Fibroblast of peridontal ligament (primary cell): ENCODE measurements at regions not wholly inside any gene's neighbourhood (a gene's known extent, or its start where the extent isn't known, plus 50 kb on each side); places are given as distances from the start of the nearest gene placed in this dataset.
"Not testable (repeated sequence)": the region's sequence is repeated elsewhere in the genome, so short reads cannot be mapped to it uniquely, and the experiment has no call there.

Experiments used
- DNase-seq: peaks from one replicate; pipeline ENCODE4 v3.0.0-alpha.2; 2010; ENCODE audit errors: extremely low read depth

GRCh38 chr14:49121246-49121645, 464.9 kb downstream of the RPS29 start:
- DNase-seq, result no peak

DNA sequence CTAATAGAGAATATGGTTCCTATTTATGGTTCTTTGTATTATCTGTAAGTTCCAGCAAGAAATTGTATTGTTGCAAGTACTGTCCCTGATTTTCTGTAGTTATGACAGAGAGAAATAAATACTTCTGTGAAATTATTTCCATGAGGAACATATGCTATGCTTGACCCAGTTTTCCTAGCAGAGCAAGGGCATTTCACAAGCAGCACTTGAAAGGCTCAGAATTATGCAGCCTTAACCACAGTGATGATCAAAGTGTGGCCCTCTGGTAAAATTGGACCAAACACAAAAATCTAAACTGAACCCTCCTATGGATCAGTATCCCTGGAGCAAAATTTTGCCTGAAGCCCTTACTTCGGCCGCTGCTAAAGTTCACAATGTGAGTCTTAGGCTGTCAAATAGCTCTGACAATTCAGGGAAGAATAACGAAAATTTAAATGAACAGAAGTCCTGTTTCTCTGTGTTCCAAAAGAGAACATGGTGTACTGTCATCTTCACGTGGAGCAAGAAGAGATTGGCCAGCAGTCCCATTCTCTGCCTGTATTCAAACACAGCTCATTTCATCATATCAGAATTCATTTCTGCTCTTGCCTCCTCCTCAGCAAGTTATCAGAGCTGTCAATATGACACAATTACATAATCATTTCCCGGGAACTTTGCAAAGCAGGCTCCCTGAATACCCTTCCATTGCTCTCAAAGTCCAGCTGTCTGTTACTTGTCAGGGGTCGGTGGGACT, 471.9 kb downstream of the RPS29 start:
- no peak for DNase-seq

GRCh38 chr14:49106741-49107667, 479.2 kb downstream of the RPS29 start:
- DNase-seq, result no peak

DNA sequence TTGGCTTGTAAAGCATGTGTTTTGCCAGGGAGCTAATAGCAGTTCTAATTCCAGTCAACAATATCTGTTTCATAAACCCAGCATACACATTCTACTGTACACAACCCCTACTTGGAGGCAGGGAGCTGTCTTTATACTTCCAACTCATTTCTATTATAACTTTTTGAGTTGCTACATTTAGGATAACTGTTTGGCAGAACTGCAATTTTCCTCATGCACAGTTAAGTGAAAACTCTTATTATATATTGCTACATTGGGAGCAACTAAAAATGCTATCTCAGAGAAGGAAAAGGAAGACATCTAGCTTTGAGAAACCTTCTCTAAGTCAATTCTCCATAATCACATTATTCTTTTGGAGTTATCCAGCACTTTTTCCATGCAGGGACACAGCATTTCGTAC, 480.2 kb downstream of the RPS29 start:
- DNase-seq, result no peak

DNA sequence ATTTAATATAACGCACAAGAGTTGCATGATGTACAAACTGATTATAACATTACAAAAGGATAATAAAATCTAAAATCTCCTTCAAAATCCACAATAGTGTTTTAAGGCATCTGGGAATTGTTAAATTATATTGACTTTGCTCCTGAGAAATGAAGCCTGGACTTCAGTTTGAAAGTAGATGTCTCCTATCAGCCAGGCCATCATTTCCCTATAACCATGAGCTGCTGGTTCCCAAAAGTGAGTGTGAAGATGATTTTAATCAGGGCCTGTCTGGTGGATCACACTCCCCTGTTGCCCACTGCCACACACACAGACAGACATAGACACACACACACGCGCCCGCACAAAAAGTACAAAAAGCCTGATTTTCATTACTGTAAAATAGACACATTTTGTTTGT, 480.7 kb downstream of the RPS29 start:
- no peak for DNase-seq

DNA sequence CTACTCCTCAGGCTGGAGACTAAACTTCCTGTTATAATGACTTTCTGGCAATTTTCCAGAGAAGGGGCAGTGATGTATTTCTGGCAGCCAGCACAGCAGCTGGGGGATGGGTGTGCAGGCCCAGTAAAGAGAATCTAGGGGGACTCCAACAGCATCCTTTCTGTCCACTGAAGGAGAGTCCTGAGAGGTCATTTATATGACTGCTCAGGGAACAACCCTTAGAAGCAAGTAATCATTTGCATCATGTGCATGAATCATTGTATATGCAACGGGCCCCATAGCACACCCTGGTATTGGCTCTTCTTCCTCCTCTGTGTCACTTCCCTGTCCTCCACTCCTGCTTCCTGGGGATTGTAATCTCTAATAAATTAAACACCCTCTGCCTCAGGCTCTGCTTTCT, 493.8 kb downstream of the RPS29 start:
- DNase-seq, result no peak

- no peak for DNase-seq
Observed at GRCh38 chr14:49089107-49089506, 497.1 kb downstream of the RPS29 start.

DNA sequence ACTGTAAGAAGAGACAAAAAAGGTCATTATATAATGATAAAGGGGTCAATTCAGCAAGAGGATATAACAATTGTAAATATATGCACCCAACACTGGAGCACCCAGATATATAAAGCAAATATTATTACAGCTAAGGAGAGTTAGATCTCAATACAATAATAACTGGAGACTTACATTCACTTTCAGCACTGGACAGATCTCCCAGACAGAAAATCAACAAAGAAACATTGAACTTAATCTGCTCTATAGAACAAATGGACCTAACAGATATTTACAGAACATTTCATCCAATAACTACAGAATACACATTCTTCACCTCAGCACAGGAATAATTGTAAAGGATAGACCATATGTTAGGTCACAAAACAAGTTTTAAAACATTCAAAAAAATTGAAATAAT, 512.9 kb downstream of the RPS29 start:
- DNase-seq, result not testable (repeated sequence)

GRCh38 chr14:49058511-49058910, 527.7 kb downstream of the RPS29 start:
- no peak for DNase-seq

- DNase-seq, result no peak
Observed at GRCh38 chr14:49057838-49058510, 528.2 kb downstream of the RPS29 start.

DNA sequence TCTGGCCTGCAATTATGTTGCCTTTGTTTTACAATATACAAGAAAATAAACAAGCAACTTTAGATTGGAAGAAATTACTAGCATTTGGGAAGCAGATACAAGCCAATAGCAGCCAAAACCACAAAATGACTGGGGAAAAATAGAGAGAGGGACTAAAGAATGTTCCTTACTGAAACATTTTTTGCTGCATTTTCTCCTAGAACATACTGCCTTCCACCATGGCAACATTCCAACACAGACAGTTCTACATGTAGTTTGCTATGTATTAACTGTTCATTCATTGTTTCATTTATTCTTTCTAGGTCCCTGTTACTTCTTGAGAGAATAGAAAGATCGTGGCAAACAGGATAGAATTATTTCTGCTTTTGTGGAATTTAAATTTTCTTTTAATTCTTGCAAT, 530.2 kb downstream of the RPS29 start:
- no peak for DNase-seq

DNA sequence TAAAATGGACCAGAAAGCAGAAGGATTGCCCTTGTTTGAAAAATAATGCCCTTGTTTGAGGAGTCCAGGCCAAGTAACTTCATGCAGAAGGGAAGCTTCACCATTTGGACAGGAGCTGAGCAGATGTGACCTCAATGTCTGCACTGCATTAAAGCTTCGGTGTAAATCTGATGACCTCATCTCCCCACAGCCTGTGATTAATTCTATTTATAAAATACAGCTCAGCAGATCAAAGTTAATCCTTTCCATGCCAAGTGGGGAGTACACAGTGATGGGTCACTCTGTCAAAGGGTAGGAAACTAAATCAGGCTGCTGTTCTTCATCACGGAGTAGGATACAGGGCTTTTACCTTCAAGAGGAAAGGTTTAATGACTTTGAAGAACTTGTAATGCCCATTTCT, 533.7 kb downstream of the RPS29 start:
- peak; percentile 1 for DNase-seq

DNA sequence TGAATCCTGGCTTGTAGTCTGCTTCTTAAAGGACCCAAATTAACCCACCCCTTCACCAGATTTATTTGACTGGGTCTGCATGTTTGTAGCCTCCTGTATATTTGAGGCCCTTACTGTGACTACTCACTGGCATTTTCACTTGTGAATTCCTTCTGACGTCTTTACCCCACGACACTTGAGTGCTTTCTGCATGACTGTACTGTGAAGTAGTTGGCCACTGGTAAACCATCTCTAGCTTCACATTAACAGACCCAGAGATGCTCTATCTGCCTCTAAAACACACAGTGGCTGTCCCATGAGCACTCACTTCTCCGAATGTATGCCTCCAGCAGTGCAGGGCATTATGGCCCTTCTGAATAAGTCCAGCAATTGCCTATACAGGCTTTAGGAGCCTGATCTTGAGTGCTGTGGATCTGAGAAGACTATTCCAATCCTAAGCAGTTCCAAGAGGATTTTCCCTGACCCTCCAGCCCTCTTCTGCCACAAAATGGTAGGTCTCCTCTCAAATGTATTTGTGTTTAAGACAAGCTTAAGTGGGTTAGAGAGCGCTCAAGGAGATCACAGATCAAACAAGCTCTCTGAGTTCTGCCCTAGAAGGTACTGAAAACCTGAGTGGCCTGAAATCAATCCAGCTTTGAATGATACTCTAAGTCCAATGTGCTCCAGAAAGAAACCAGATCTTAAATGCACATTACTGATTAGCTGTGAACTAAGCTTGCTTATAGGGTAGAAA, 534.7 kb downstream of the RPS29 start:
- DNase-seq, result no peak

- no peak for DNase-seq
Observed at GRCh38 chr14:49050822-49051221, 535.4 kb downstream of the RPS29 start.

- no peak for DNase-seq
Observed at GRCh38 chr14:49049711-49050110, 536.5 kb downstream of the RPS29 start.

DNA sequence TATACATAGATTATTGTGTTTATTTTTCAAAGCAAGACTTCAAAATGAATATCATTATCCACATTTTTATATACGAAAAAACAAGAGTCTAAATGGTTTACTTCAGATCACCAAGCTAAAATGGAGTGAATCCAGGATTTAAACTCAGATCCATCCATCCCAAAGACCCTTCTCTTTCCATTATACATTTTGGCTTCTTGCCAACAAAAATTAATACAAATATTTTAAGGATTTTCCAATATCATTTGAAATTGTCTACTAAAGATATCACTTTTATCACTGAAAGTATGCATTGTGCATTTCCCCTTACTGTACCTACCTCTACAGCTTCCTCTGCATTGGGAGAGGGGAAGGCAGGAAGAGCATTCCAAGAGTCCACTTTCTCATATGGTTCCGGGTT, 541.2 kb downstream of the RPS29 start:
- no peak for DNase-seq

DNA sequence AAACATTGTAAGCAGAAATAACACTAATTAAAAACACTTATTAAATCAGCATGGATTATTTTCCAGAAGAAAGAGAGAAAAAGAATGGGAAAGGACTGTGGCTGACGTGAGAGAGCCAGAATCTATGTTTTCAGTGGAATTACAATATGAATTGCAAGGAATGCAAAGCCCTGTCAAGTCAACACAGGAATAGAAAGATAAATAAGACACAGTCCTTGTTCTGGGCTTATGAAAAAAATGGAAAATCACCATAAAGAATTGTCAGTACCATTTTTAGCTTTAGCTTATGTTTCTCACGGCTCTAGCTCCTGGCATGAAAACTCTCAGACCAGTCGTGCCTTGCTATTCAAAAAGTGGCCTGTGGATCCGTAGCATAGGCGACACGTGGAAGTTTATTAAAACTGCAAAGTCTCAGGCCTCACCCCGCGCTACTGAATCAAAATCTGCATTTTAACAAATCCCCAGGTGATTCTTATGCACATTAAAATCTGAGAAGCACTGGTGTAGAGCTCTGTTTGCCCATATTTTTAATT, 549.1 kb downstream of the RPS29 start:
- no peak for DNase-seq

- no peak for DNase-seq
Observed at GRCh38 chr14:49036266-49036665, 549.9 kb downstream of the RPS29 start.

DNA sequence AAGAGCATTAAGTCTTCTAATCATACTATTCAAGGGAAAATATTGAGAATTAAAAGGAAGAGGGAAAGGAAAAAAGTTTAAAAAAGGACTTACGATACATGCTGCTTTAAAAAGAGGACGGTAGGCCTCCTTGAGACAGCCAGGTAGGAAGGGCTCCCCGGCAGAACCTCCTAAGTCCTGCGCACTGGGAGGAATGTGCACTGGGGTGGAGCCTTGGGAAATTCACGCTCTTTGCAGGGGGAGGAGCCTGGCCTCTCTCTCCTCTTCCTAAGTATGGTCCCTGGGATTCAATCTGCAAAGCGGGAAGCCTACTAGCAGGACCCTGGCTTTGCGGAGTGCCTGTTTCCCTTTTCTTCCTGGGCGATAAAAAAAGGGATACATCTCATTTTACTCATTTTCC, 553.0 kb downstream of the RPS29 start:
- no peak for DNase-seq

DNA sequence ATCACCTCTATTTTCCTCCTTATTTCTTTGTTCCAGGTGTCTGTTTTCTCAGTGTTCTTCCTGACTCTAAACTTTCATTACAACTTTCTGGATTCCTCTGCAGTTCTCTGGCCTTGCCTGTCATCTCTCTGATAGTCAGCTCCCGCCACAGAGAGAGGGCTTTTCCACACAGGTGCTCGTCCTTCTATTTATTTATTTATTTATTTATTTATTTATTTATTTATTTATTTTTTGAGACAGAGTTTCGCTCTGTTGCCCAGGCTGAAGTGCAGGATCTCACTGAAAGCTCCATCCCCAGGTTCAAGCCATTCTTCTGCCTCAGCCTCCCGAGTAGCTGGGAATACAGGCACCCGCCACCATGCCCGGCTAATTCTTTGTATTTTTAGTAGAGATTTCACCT, 554.5 kb downstream of the RPS29 start:
- not testable (repeated sequence) for DNase-seq

DNA sequence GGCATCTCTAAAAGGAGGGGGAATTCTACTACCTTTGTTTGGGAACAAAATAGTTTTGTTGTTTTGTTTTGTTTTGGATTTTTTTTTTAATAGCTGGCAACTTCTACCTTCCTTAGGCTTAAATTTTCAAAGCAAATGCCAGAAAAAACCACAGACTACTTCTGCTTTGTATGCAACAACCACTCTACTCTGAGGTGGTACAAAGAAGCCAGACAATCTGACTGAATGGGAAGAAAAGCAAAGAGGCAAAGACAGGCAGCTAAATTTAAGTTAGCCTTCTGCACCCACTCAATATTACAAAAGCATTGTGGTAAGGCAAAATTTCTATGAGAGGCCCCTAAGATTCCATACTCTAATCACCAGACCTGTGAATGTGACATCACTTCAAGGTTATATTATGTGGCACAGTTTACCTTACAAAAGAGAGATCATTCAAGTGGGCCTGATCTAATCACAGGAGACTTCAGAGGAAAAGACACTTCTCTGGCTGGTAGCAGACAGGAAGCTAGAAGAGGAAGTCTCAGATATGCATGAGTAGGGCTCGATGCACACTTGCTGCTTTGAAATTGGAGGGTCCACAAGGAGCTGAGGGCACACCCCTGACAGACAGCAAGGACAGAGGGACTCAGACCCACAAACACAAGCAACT, 566.6 kb downstream of the RPS29 start:
- DNase-seq, result no peak
